Mucosa of stomach (tissue), 1 donor: ENCODE measurements at regions not wholly inside any gene's neighbourhood (a gene's known extent, or its start where the extent isn't known, plus 50 kb on each side); places are given as distances from the start of the nearest gene placed in this dataset.

Experiments
- H3K27me3 ChIP-seq: one replicate; pipeline ENCODE4 v1.7.0; 2013; ENCODE audit warnings: mild to moderate bottlenecking, low read length; ENCODE audit not compliant: control insufficient read depth, insufficient read depth
- H3K36me3 ChIP-seq: one replicate; pipeline ENCODE4 v1.7.0; 2013; ENCODE audit warnings: low read length; ENCODE audit not compliant: control insufficient read depth, insufficient read depth
- H3K4me1 ChIP-seq: one replicate; pipeline ENCODE4 v1.7.0; 2013; ENCODE audit warnings: mild to moderate bottlenecking, low read length; ENCODE audit not compliant: control insufficient read depth, insufficient read depth
- H3K4me3 ChIP-seq: one replicate; pipeline ENCODE4 v1.7.0; 2013; ENCODE audit warnings: low read length
- H3K9ac ChIP-seq: one replicate; pipeline ENCODE4 v1.7.0; 2013; ENCODE audit warnings: mild to moderate bottlenecking, low read length, moderate library complexity
- H3K9me3 ChIP-seq: one replicate; pipeline ENCODE4 v1.7.0; 2013; ENCODE audit warnings: mild to moderate bottlenecking, low read length, moderate library complexity; ENCODE audit not compliant: control insufficient read depth
- donor health status: Pancreatic carcinoma.

- no peaks in the 10 kb centered on the region for H3K4me1 ChIP-seq
- no peaks in the 10 kb centered on the region for H3K9me3 ChIP-seq
- H3K4me3 ChIP-seq: no peak overlapping the region
- H3K27me3 ChIP-seq: no peaks in the 10 kb centered on the region
- no peaks in the 10 kb centered on the region for H3K36me3 ChIP-seq
- no peak overlapping the region for H3K9ac ChIP-seq
Observed at GRCh38 chr22:49201046-49201970, 626.4 kb downstream of the BRD1 start.

- H3K4me1 ChIP-seq: no peaks in the 10 kb centered on the region
- no peaks in the 10 kb centered on the region for H3K36me3 ChIP-seq
- H3K9ac ChIP-seq: no peak overlapping the region
- H3K27me3 ChIP-seq: no peaks in the 10 kb centered on the region
- H3K4me3 ChIP-seq: no peak overlapping the region
- no peaks in the 10 kb centered on the region for H3K9me3 ChIP-seq
Observed at GRCh38 chr22:49199224-49199623, 628.4 kb downstream of the BRD1 start.

GRCh38 chr22:49198705-49199084, 629.0 kb downstream of the BRD1 start:
- H3K36me3 ChIP-seq: no peaks in the 10 kb centered on the region
- no peak overlapping the region for H3K4me3 ChIP-seq
- H3K9me3 ChIP-seq: no peaks in the 10 kb centered on the region
- H3K27me3 ChIP-seq: no peaks in the 10 kb centered on the region
- no peaks in the 10 kb centered on the region for H3K4me1 ChIP-seq
- H3K9ac ChIP-seq: no peak overlapping the region

- no peaks in the 10 kb centered on the region for H3K36me3 ChIP-seq
- H3K4me3 ChIP-seq: no peak overlapping the region
- H3K27me3 ChIP-seq: no peaks in the 10 kb centered on the region
- no peak overlapping the region for H3K9ac ChIP-seq
- H3K9me3 ChIP-seq: no peaks in the 10 kb centered on the region
- no peaks in the 10 kb centered on the region for H3K4me1 ChIP-seq
Observed at GRCh38 chr22:49197986-49198704, 629.5 kb downstream of the BRD1 start.

- Histone ChIP-seq H3K9me3 (no peaks in the 10 kb centered on the region), H3K4me1 (no peaks in the 10 kb centered on the region), H3K36me3 (no peaks in the 10 kb centered on the region), H3K27me3 (no peaks in the 10 kb centered on the region), H3K4me3 (no peak overlapping the region), H3K9ac (no peak overlapping the region)
Observed at GRCh38 chr22:49197505-49197904, 630.2 kb downstream of the BRD1 start.

GRCh38 chr22:49196046-49196511, 631.6 kb downstream of the BRD1 start:
- Histone ChIP-seq H3K36me3 (no peaks in the 10 kb centered on the region), H3K27me3 (no peaks in the 10 kb centered on the region), H3K9ac (no peak overlapping the region), H3K4me3 (no peak overlapping the region), H3K4me1 (no peaks in the 10 kb centered on the region), H3K9me3 (no peaks in the 10 kb centered on the region)

DNA sequence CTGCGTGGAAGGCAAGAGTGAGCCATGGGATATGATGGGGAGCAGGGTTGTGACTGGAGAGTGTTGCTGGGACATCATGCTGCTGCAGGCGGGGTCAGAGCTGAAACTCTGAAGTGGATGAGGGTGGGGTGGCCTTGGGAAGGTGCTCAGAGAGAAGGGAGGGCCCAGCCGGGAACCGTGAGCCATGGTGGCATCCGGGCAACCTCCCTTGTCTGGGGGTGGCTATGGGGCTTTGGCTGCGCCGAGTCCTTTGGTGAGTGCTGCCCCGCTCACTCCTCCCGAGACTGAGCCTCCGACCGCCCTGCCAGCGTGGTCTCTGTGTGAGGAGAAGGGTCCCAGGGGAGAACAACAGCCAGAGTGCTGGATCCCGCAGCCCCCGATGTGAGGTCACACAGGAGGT, 632.0 kb downstream of the BRD1 start:
- Histone ChIP-seq H3K4me3 (no peak overlapping the region), H3K9ac (no peak overlapping the region), H3K9me3 (no peaks in the 10 kb centered on the region), H3K36me3 (no peaks in the 10 kb centered on the region), H3K4me1 (no peaks in the 10 kb centered on the region), H3K27me3 (no peaks in the 10 kb centered on the region)

DNA sequence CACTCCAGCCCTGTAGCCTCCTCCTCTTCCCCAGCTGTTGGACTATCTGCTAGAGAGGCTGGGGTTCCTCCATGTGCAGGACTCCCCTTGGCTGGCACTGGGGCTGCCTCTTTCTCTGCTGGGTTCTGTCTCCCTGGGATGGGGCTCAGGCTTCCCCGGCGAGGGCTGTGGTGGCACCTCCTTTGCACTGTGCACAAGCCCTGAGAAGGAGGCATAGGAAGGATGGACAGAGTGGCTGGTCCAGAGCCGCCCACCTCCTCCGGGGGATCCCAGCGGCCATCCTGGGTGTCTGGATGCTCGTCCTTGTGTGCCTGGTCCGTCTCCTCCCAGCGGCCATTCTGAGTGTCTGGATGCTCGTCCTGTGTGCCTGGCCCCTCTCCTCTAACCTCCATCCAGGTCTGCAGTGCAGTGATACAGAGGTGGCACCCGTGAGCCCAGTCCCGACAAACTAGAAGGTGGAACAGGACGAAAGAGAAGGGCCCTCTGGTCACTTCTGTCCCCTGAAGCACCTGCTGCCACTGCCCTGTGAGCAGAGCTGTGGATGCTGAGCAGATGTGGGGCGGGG, 633.7 kb downstream of the BRD1 start:
- H3K4me3 ChIP-seq: no peak overlapping the region
- no peaks in the 10 kb centered on the region for H3K4me1 ChIP-seq
- no peak overlapping the region for H3K9ac ChIP-seq
- no peaks in the 10 kb centered on the region for H3K27me3 ChIP-seq
- no peaks in the 10 kb centered on the region for H3K9me3 ChIP-seq
- H3K36me3 ChIP-seq: no peaks in the 10 kb centered on the region

DNA sequence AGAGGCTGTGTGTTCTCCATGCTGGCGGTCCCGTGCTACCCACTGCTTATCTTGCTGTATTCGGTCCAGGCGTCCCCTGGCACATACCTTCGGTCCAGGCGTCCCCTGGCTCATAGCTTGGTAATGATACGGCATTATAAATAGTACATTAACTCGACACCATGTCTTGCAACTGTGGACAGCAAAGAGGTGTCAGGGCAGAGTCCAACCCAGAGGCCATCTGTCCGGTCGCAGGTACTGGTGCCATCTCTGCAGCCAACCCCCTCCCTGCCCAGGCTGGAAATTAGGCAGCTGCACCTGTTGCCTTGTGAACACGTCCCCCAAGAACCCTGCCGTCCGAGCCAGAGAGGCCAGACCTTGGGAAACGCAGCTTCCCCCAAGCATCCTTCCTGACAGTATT, 634.3 kb downstream of the BRD1 start:
- no peak overlapping the region for H3K4me3 ChIP-seq
- H3K4me1 ChIP-seq: no peaks in the 10 kb centered on the region
- no peak overlapping the region for H3K9ac ChIP-seq
- no peaks in the 10 kb centered on the region for H3K27me3 ChIP-seq
- H3K9me3 ChIP-seq: no peaks in the 10 kb centered on the region
- H3K36me3 ChIP-seq: no peaks in the 10 kb centered on the region

DNA sequence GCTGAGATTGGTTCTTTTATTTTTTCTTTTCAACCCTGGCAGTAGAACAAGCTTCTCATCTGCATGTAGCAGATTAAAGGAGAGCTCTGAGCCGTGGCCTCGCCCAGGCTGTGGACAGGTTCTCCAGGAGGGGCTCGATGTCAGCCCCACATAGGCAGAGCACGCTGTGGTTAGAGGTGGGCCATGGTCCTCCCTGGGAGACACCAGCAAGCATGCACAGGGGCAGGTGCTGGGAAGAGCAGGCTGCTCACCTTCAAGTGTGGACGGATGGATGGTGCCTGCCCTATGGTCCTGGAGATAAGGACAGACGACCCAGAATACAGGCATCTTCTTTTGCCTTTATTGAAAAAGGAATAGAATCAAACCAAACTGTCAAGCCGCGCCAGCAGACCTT, 634.8 kb downstream of the BRD1 start:
- no peaks in the 10 kb centered on the region for H3K9me3 ChIP-seq
- H3K27me3 ChIP-seq: no peaks in the 10 kb centered on the region
- no peaks in the 10 kb centered on the region for H3K36me3 ChIP-seq
- no peaks in the 10 kb centered on the region for H3K4me1 ChIP-seq
- H3K4me3 ChIP-seq: no peak overlapping the region
- H3K9ac ChIP-seq: no peak overlapping the region

GRCh38 chr22:49192180-49192856, 635.4 kb downstream of the BRD1 start:
- Histone ChIP-seq H3K4me1 (no peaks in the 10 kb centered on the region), H3K9me3 (no peaks in the 10 kb centered on the region), H3K27me3 (no peaks in the 10 kb centered on the region), H3K9ac (no peak overlapping the region), H3K4me3 (no peak overlapping the region), H3K36me3 (no peaks in the 10 kb centered on the region)
